ENCODE measurements at regions not wholly inside any gene's neighbourhood (a gene's known extent, or its start where the extent isn't known, plus 50 kb on each side); places are given as distances from the start of the nearest gene placed in this dataset.

DNA sequence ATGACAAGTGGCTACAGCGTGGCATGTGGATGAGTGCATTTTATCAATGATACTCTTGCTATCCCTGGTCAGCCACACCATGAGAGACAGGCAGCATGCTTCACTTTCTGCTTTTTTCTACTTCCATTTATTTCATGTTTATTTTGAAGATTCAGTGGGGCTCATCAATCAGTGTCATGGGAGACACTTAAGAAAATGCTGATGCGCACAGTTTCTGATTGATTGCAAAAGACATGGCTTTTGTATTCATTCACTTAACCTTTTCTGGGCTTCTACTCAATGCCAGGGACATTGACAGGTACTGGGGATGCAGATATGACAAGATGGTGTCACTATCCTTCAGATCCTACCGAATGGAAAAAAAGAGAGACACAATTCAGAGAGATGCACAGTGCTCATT lies 50.9 kb upstream of the CFAP161 start:
- Mint-ChIP-seq H3K27ac (no peak overlapping the region), H3K4me1 (no peaks in the 10 kb centered on the region), H3K4me3 (no peak overlapping the region), H3K27me3 (peaks cover 4 to 9% of the 10 kb centered on the region in 2 donors), H3K36me3 (peaks cover 0 to 5% (median 0%) of the 10 kb centered on the region in 3 donors), H3K9me3 (no peaks in the 10 kb centered on the region)
- Histone ChIP-seq H3K27me3 (ENCODE audit: insufficient read depth, low read length, poor library complexity, severe bottlenecking) (no peaks in the 10 kb centered on the region), H3K27ac (ENCODE audit: low read depth, low read length) (no peak overlapping the region), H3K4me1 (ENCODE audit: insufficient read depth, low read length) (no peaks in the 10 kb centered on the region), H3K4me3 (ENCODE audit: low read length) (no peak overlapping the region), H3K36me3 (ENCODE audit: insufficient read depth, low read length) (no peaks in the 10 kb centered on the region), H3K9me3 (ENCODE audit: low read length) (no peaks in the 10 kb centered on the region)
- ChIA-PET CTCF (no interaction called here), POLR2A (no interaction called here)
- no peak for DNase-seq
